Suppressor macrophage (primary cell): ENCODE measurements at regions not wholly inside any gene's neighbourhood (a gene's known extent, or its start where the extent isn't known, plus 50 kb on each side); places are given as distances from the start of the nearest gene placed in this dataset.

Experiments
- DNase-seq, 4 experiments: peaks; one replicate each; pipeline ENCODE4 v3.0.0-alpha.2; 2020 to 2022

- no peak for DNase-seq
Observed at GRCh38 chr3:29070959-29071634, 209.8 kb upstream of the RBMS3 start.

- no peak for DNase-seq
Observed at GRCh38 chr3:29072611-29073010, 208.3 kb upstream of the RBMS3 start.

GRCh38 chr3:29077356-29077755, 203.5 kb upstream of the RBMS3 start:
- DNase-seq = no peak

GRCh38 chr3:29079358-29079757, 201.5 kb upstream of the RBMS3 start:
- DNase-seq = no peak

GRCh38 chr3:29080967-29081366, 199.9 kb upstream of the RBMS3 start:
- DNase-seq = no peak

GRCh38 chr3:29083081-29083480, 197.8 kb upstream of the RBMS3 start:
- no peak for DNase-seq

- no peak for DNase-seq
Observed at GRCh38 chr3:29083676-29084075, 197.2 kb upstream of the RBMS3 start.

- no peak for DNase-seq
Observed at GRCh38 chr3:29088579-29088978, 192.3 kb upstream of the RBMS3 start.

- DNase-seq = no peak
Observed at GRCh38 chr3:29090912-29091597, 189.8 kb upstream of the RBMS3 start.

- DNase-seq = no peak
Observed at GRCh38 chr3:29091599-29092189, 189.2 kb upstream of the RBMS3 start.

GRCh38 chr3:29092348-29092747, 188.5 kb upstream of the RBMS3 start:
- no peak for DNase-seq

- no peak for DNase-seq
Observed at GRCh38 chr3:29099296-29099695, 181.6 kb upstream of the RBMS3 start.

GRCh38 chr3:29099775-29100174, 181.1 kb upstream of the RBMS3 start:
- DNase-seq = no peak

- DNase-seq = no peak
Observed at GRCh38 chr3:29100292-29100691, 180.6 kb upstream of the RBMS3 start.

GRCh38 chr3:29128001-29128400, 152.9 kb upstream of the RBMS3 start:
- DNase-seq = no peak

GRCh38 chr3:29137601-29138000, 143.3 kb upstream of the RBMS3 start:
- no peak for DNase-seq

- DNase-seq = no peak
Observed at GRCh38 chr3:29138171-29138570, 142.7 kb upstream of the RBMS3 start.

- no peak for DNase-seq
Observed at GRCh38 chr3:29140666-29141065, 140.2 kb upstream of the RBMS3 start.

- DNase-seq = no peak
Observed at GRCh38 chr3:29141197-29141917, 139.5 kb upstream of the RBMS3 start.

- DNase-seq = no peak
Observed at GRCh38 chr3:29141918-29142275, 139.0 kb upstream of the RBMS3 start.

- DNase-seq = no peak
Observed at GRCh38 chr3:29143151-29143550, 137.7 kb upstream of the RBMS3 start.

GRCh38 chr3:29144361-29144760, 136.5 kb upstream of the RBMS3 start:
- no peak for DNase-seq

- no peak for DNase-seq
Observed at GRCh38 chr3:29144807-29145206, 136.1 kb upstream of the RBMS3 start.

GRCh38 chr3:29145360-29145759, 135.5 kb upstream of the RBMS3 start:
- DNase-seq = no peak
